G401 (cell line): ENCODE measurements at regions not wholly inside any gene's neighbourhood (a gene's known extent, or its start where the extent isn't known, plus 50 kb on each side); places are given as distances from the start of the nearest gene placed in this dataset.
"Not testable (repeated sequence)": the region's sequence is repeated elsewhere in the genome, so short reads cannot be mapped to it uniquely, and the experiment has no call there.

Experiments
- DNase-seq: peaks from one replicate; pipeline ENCODE4 v3.0.0-alpha.2; 2015; ENCODE audit warnings: low spot score
- in situ Hi-C: cut with HindIII; loops from 2 replicates; pipeline ENCODE4 v1.10.0; 2016; ENCODE audit warnings: low sequenced_read_pairs, mixed read lengths

DNA sequence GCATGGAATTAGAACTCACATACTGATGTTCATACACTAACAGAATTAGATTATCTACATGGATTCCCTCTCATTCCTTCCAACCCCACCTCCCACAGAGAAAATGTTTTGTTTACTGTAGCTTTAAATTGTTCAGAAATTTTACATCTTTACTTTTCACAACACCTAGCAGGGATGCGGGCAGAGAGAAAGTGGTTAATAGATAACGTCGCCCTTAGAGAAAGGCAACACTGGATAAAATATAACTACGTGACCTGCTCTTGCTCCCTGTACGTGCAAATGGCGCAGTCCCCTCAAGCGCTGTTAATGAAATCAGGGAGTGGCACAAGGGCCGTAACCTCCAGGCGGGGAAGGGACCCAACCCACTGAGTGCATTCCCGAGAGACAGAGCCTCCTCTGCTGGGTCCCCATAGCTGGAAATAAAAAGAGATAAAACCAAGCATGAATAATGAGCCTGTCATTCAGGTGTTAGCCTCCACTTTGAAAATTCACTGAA is 125.3 kb upstream of the DAPK1 start:
- in situ Hi-C loops = no loop called here
- DNase-seq = no peak

GRCh38 chr9:87374023-87374919 is 123.4 kb upstream of the DAPK1 start:
- in situ Hi-C loops, DNase-seq: not testable (repeated sequence)

- in situ Hi-C loops = no loop called here
- peak; percentile 24 for DNase-seq
Observed at GRCh38 chr9:87375397-87376073, 122.1 kb upstream of the DAPK1 start.

- no peak for DNase-seq
- in situ Hi-C loops = no loop called here
Observed at GRCh38 chr9:87378676-87379075, 119.0 kb upstream of the DAPK1 start.

DNA sequence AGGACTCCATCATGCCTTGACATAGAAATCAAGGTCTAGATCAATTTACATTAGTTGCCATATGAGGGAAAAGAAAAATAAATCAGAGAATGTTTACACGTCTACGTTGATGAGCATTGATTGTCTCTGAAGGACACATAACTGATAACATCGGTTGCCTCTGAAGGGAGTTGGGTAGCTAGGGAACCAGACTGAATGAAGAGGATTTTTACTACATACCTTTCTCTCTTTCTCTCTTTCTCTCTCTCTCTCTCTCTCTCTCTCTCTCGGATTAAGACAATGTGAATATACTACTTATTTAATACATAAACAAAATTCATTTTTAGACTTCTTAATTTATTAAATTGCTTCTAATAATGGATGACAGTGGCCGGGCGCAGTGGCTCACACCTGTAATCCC is 118.4 kb upstream of the DAPK1 start:
- in situ Hi-C loops = no loop called here
- DNase-seq = no peak

GRCh38 chr9:87381050-87381711 is 116.5 kb upstream of the DAPK1 start:
- DNase-seq = no peak
- in situ Hi-C loops = no loop called here

DNA sequence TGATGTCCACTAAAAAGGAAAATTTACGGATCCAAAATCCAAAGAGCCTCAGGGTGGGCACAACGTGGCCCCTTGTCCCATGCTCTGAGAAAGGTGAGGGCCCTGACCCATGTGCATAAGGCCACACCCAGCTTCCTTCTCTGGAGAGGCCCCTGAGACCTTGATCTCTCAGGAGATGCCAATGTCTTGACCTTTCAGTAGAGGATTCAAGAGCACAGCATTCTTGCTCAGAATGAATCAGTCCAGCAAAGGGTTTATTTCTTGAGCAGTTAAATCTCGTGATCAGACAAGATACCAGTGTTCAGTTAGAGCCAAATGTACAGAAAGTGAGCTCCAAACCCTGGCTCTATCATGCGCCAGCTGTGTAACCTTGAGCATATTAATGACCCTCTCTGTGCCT is 115.9 kb upstream of the DAPK1 start:
- DNase-seq = no peak
- in situ Hi-C loops = no loop called here

DNA sequence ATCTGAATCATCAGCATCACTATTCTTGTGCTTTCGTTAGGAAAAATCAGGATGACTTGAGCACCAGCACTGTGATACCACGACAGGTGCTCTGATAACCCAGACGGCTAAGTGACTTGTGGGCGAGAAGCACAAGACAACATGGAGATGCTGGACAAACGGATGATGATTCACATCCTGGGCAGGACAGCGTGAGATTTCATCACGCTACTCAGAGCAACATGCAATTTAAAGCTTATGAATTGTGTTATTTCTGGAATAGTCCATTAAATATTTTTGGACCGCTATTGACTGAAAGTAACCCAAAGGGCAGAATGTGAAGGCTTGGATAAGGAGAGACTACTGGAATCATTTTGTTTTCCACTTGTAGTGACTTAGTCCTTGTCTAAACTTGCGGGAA is 114.8 kb upstream of the DAPK1 start:
- in situ Hi-C loops = no loop called here
- no peak for DNase-seq

GRCh38 chr9:87383344-87384150 is 114.1 kb upstream of the DAPK1 start:
- no peak for DNase-seq
- in situ Hi-C loops = no loop called here

DNA sequence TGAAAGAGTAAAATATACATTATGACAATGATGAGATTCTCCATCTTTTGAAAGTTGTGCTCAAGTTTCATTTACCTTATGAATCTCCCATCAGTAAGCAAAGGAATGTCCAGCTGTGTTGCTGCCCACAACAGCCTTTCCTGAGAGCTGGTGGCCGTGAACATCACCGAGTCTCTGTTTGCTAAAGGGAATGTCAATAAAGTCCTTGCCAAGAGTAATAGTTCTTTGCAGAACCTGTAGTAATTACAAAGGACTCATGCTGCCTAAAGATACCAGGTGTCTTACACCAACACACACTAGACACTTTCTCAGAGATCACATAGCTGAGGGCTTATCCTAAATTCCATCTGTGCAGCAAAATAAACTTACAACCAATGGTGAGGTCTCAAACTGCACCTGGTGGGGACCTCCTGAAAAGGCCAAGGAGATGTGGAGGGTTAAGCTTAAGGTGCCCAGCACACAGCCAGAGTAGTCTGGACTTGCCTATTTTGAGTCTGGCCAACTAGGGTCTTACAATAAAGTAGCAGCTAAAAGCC is 111.1 kb upstream of the DAPK1 start:
- in situ Hi-C loops = no loop called here

GRCh38 chr9:87387351-87388011 is 110.2 kb upstream of the DAPK1 start:
- in situ Hi-C loops = no loop called here
- no peak for DNase-seq

More for the DNA sequence above, 111.1 kb upstream of the DAPK1 start:
- DNase-seq = no peak

- in situ Hi-C loops, DNase-seq: not testable (repeated sequence)
Observed at GRCh38 chr9:87388708-87389107, 109.0 kb upstream of the DAPK1 start.

- in situ Hi-C loops = no loop called here
- DNase-seq = no peak
Observed at GRCh38 chr9:87389936-87390335, 107.7 kb upstream of the DAPK1 start.

- no peak for DNase-seq
- in situ Hi-C loops = no loop called here
Observed at GRCh38 chr9:87390361-87390760, 107.3 kb upstream of the DAPK1 start.

DNA sequence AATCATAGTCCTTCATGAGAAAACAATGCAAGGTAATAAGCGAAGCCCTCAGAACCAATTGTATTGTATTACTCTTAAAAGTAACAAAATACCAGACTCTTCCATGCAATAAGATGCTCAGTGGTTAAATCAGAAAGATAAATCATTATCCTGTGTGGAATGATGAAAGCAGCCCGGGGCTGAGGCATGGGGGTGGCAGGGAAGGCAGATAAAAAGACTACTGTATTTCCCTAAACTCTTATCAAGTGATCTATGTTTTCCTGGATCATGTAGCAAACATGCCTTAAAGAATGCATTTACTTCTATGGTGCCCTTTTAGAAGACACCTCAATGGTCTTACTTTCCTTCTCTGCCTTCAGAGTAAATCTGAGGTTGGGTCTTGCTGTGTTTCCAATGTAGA is 105.6 kb upstream of the DAPK1 start:
- DNase-seq = no peak
- in situ Hi-C loops = no loop called here

GRCh38 chr9:87393706-87394230 is 103.9 kb upstream of the DAPK1 start:
- in situ Hi-C loops = no loop called here
- DNase-seq = no peak

- no peak for DNase-seq
- in situ Hi-C loops = no loop called here
Observed at GRCh38 chr9:87395804-87396479, 101.7 kb upstream of the DAPK1 start.

- no peak for DNase-seq
- in situ Hi-C loops = no loop called here
Observed at GRCh38 chr9:87401681-87402080, 96.0 kb upstream of the DAPK1 start.
